Adrenal gland (tissue), 9 donors: ENCODE measurements at regions not wholly inside any gene's neighbourhood (a gene's known extent, or its start where the extent isn't known, plus 50 kb on each side); places are given as distances from the start of the nearest gene placed in this dataset.

Experiments used
- DNase-seq, 7 donors: peaks; one replicate each; pipeline ENCODE4 v3.0.0-alpha.2; 2019 to 2020
- H3K27ac ChIP-seq, 5 donors: fragments of 200-600 bp; sonication (generic) in 4 of 5; 1 replicate in 3 of 5; 2 replicates in 2 of 5; pipeline versions ENCODE4 v1.5.1 to v1.8.0; 2016 to 2020; ENCODE audit warnings: mild to moderate bottlenecking in 1 of 5
- H3K27me3 ChIP-seq: fragments of 200-600 bp; 2 replicates; pipeline ENCODE4 v1.8.0; 2021
- H3K36me3 ChIP-seq, 2 donors: fragments of 200-600 bp; replicated peaks in 1 of 2; 1 replicate in 1 of 2; 2 replicates in 1 of 2; pipeline versions ENCODE4 v1.5.1 to v1.8.0; 2018 to 2022
- H3K4me1 ChIP-seq, 2 donors: fragments of 200-600 bp; replicated peaks in 1 of 2; 1 replicate in 1 of 2; 2 replicates in 1 of 2; pipeline versions ENCODE4 v1.5.1 to v1.8.0; 2018 to 2021
- H3K4me3 ChIP-seq, 4 donors: fragments of 200-600 bp; sonication (generic) in 3 of 4; one replicate each; pipeline ENCODE4 v1.5.1; 2016 to 2018
- H3K9me3 ChIP-seq, 3 donors: fragments of 200-600 bp; sonication (generic) in 1 of 3; replicated peaks in 1 of 3; 1 replicate in 2 of 3; 2 replicates in 1 of 3; pipeline versions ENCODE4 v1.5.1 to v1.8.0; 2016 to 2021
- CTCF ChIP-seq, 6 experiments: fragments of 450-650 bp in 4 of 6; fragments of 200-600 bp in 2 of 6; sonication (generic) in 1 of 6; IDR thresholded peaks; 1 replicate in 5 of 6; 2 replicates in 1 of 6; pipeline versions ENCODE4 v1.5.1 to v1.8.0; 2016 to 2021; ENCODE audit warnings: antibody characterized with exemption in 6 of 6, mild to moderate bottlenecking in 2 of 6, moderate library complexity in 1 of 6
- POLR2A ChIP-seq, 2 donors: fragments of 450-650 bp; IDR thresholded peaks; one replicate each; pipeline ENCODE4 v1.6.1; 2017; ENCODE audit warnings: antibody characterized with exemption in 2 of 2, mild to moderate bottlenecking in 2 of 2, moderate library complexity in 1 of 2
- WGBS, 4 donors: extraction: QIAGEN DNeasy Blood & Tissue Kit in 2 of 4; methylation state at CpG; one replicate each; pipeline versions ENCODE4 v1.1.5 to v1.1.7; 2013 to 2017; 5-methylcytosine and 5-hydroxymethylcytosine counted together
- intact Hi-C, 2 donors: fragments of 100-400 bp; cut with DNase I; formaldehyde crosslinking; loops; one replicate each; pipeline versions ENCODE4 v1.14.1 to v1.15.0; 2022 to 2023
- donor health status: healthy with polysubstance abuse.
- donor health status: Bipolar disorder and iron deficiency.
- donor health status: DM: yes; HTN: yes; CAD: no.
- donor health status: DM: no; HTN: no; CAD: no.
- donor health status: DM: no; HTN: no; CAD: no.

GRCh38 chr18:22314420-22314819 lies 103.3 kb downstream of the CTAGE1 start:
- Histone ChIP-seq H3K27me3 (no peaks in the 10 kb centered on the region), H3K9me3 (no peaks in the 10 kb centered on the region), H3K27ac (no peak overlapping the region), H3K4me1 (peaks cover 4 to 11% of the 10 kb centered on the region in 2 donors), H3K4me3 (no peak overlapping the region), H3K36me3 (no peaks in the 10 kb centered on the region)
- TF ChIP-seq POLR2A (IDR thresholded peaks at IDR 0.05): no peak
- TF ChIP-seq CTCF (IDR thresholded peaks at IDR 0.05): no peak
- WGBS, 4 donors: 76 to 93% (median 82%) methylated on average over 3 of the region's 3 CpGs
- intact Hi-C loops: no loop called here
- DNase-seq: no peak

DNA sequence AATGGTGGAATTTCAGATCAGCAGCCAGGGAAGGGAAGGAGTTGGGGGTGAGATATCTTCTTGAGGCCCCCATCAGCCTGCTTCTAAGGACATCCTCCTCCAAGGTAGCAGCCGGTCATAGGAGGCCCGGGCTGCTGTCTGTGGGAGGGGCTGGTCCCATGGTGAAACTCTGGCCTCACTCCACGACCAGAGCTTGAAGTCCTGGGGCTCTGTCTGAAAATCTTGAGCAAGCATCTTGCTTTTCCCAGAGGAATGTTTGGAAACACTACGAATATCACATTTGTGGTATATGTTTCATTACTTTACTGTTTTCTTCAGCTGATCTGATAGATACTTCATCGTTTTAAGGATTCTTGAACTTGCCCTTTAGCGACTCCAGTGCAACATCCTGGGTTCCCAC lies 103.7 kb downstream of the CTAGE1 start:
- H3K4me1 ChIP-seq: peaks cover 4 to 11% of the 10 kb centered on the region in 2 donors
- TF ChIP-seq POLR2A (IDR thresholded peaks at IDR 0.05) (no peak), CTCF (IDR thresholded peaks at IDR 0.05) (no peak)
- no peaks in the 10 kb centered on the region for H3K9me3 ChIP-seq
- no peak overlapping the region for H3K4me3 ChIP-seq
- DNase-seq: no peak
- no peaks in the 10 kb centered on the region for H3K36me3 ChIP-seq
- WGBS, 4 donors: 80 to 87% (median 80%) methylated on average over 6 of the region's 6 CpGs
- H3K27ac ChIP-seq: no peak overlapping the region
- H3K27me3 ChIP-seq: no peaks in the 10 kb centered on the region
- intact Hi-C loops: no loop called here

- no peaks in the 10 kb centered on the region for H3K36me3 ChIP-seq
- no peaks in the 10 kb centered on the region for H3K4me1 ChIP-seq
- H3K9me3 ChIP-seq: no peaks in the 10 kb centered on the region
- no peak for TF ChIP-seq CTCF (IDR thresholded peaks at IDR 0.05)
- no peak for TF ChIP-seq POLR2A (IDR thresholded peaks at IDR 0.05)
- WGBS, 4 donors: 62 to 80% (median 71%) methylated on average over 5 of the region's 5 CpGs
- no peak for DNase-seq
- no peak overlapping the region for H3K4me3 ChIP-seq
- H3K27ac ChIP-seq: no peak overlapping the region
- intact Hi-C loops: no loop called here
- no peaks in the 10 kb centered on the region for H3K27me3 ChIP-seq
Observed at GRCh38 chr18:22311301-22311700, 106.4 kb downstream of the CTAGE1 start.

- no peaks in the 10 kb centered on the region for H3K27me3 ChIP-seq
- H3K27ac ChIP-seq: no peak overlapping the region
- no peaks in the 10 kb centered on the region for H3K4me1 ChIP-seq
- no peak for TF ChIP-seq CTCF (IDR thresholded peaks at IDR 0.05)
- TF ChIP-seq POLR2A (IDR thresholded peaks at IDR 0.05): no peak
- no peak overlapping the region for H3K4me3 ChIP-seq
- intact Hi-C loops: no loop called here
- H3K36me3 ChIP-seq: no peaks in the 10 kb centered on the region
- no peak for DNase-seq
- WGBS, 4 donors: 60 to 72% (median 65%) methylated on average over 5 of the region's 5 CpGs
- no peaks in the 10 kb centered on the region for H3K9me3 ChIP-seq
Observed at GRCh38 chr18:22309191-22309590, 108.5 kb downstream of the CTAGE1 start.
